ENCODE measurements at regions not wholly inside any gene's neighbourhood (a gene's known extent, or its start where the extent isn't known, plus 50 kb on each side); places are given as distances from the start of the nearest gene placed in this dataset.

DNA sequence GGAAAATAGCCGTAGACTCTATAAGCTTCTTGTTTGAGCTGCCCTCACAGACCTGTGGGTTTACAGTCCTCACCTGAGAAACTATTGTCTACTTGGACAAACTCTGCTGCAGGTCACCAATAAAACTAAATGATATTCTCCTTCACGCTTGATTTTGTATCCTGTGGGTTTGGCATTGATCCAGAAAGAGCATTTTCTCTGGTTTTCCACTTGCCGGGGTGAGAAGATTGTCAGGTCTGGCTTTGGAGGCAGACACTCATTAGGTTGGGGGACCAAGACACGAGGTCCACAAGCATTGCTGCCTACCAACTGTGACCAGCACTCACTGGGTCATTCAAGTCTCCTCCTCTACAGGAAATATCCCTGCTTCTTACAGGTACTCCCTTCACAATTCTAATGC, 68.5 kb downstream of the CDC14C start:
- Mint-ChIP-seq H3K4me1 (peaks cover 10% of the 10 kb centered on the region), H3K4me3 (no peak overlapping the region), H3K9me3 (peaks cover 36% of the 10 kb centered on the region), H3K27ac (no peak overlapping the region), H3K27me3 (ENCODE audit: low read depth) (no peaks in the 10 kb centered on the region), H3K36me3 (no peaks in the 10 kb centered on the region)
- CTCF ChIA-PET: interaction anchor here (2.4 kb wide), 1 partner anchor 9 kb away, joined by 11 read pairs; no protein-coding TSS in a partner anchor
- POLR2A ChIA-PET: no interaction called here
- TF ChIP-seq ZNF396 (CRISPR knock-in tag; IDR thresholded peaks at IDR 0.05; ENCODE audit: borderline replicate concordance): no peak
- TF ChIP-seq, protein P1, sequence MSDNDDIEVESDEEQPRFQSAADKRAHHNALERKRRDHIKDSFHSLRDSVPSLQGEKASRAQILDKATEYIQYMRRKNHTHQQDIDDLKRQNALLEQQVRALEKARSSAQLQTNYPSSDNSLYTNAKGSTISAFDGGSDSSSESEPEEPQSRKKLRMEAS (CRISPR knock-in tag; IDR thresholded peaks at IDR 0.05): no peak
- TF ChIP-seq, protein P2, sequence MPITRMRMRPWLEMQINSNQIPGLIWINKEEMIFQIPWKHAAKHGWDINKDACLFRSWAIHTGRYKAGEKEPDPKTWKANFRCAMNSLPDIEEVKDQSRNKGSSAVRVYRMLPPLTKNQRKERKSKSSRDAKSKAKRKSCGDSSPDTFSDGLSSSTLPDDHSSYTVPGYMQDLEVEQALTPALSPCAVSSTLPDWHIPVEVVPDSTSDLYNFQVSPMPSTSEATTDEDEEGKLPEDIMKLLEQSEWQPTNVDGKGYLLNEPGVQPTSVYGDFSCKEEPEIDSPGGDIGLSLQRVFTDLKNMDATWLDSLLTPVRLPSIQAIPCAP (CRISPR knock-in tag; IDR thresholded peaks at IDR 0.05): no peak
- TF ChIP-seq TP53 (CRISPR knock-in tag; IDR thresholded peaks at IDR 0.05): no peak
- TF ChIP-seq NFE2L1 (CRISPR knock-in tag; IDR thresholded peaks at IDR 0.05): no peak
- TF ChIP-seq RORB (CRISPR knock-in tag; IDR thresholded peaks at IDR 0.05): no peak
- ATAC-seq (no peak), DNase-seq (ENCODE audit: low spot score) (no peak)

GRCh38 chr7:49001610-49002033, 77.3 kb downstream of the CDC14C start:
- peaks cover 25% of the 10 kb centered on the region for H3K36me3 Mint-ChIP-seq
- ChIA-PET POLR2A (interaction anchor here (0.5 kb wide), 1 partner anchor 97 kb away, joined by 4 read pairs; no protein-coding TSS in a partner anchor), CTCF (interaction anchor here (0.6 to 2.8 kb wide), 39 partner anchors 9 to 851 kb away, joined by 3 to 56 read pairs (median 5); no protein-coding TSS in a partner anchor)
- ATAC-seq (peak; percentile 99), DNase-seq (ENCODE audit: low spot score) (peak; percentile 68)
- H3K4me1 Mint-ChIP-seq: peaks cover 14% of the 10 kb centered on the region
- peaks cover 24% of the 10 kb centered on the region for H3K9me3 Mint-ChIP-seq
- 0 out of 2 replicates have a peak overlapping the region, but pooled peaks have one; percentile 69 for H3K27ac Mint-ChIP-seq
- H3K27me3 Mint-ChIP-seq (ENCODE audit: low read depth): peaks cover 9% of the 10 kb centered on the region; the same call in 1 of the 2 replicates
- no peak overlapping the region for H3K4me3 Mint-ChIP-seq
- TF ChIP-seq, protein P3, sequence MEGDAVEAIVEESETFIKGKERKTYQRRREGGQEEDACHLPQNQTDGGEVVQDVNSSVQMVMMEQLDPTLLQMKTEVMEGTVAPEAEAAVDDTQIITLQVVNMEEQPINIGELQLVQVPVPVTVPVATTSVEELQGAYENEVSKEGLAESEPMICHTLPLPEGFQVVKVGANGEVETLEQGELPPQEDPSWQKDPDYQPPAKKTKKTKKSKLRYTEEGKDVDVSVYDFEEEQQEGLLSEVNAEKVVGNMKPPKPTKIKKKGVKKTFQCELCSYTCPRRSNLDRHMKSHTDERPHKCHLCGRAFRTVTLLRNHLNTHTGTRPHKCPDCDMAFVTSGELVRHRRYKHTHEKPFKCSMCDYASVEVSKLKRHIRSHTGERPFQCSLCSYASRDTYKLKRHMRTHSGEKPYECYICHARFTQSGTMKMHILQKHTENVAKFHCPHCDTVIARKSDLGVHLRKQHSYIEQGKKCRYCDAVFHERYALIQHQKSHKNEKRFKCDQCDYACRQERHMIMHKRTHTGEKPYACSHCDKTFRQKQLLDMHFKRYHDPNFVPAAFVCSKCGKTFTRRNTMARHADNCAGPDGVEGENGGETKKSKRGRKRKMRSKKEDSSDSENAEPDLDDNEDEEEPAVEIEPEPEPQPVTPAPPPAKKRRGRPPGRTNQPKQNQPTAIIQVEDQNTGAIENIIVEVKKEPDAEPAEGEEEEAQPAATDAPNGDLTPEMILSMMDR (IDR thresholded peaks at IDR 0.05): peak; percentile 69
- no peak for TF ChIP-seq TEAD4 (CRISPR knock-in tag; IDR thresholded peaks at IDR 0.05)
- TF ChIP-seq, protein P4, sequence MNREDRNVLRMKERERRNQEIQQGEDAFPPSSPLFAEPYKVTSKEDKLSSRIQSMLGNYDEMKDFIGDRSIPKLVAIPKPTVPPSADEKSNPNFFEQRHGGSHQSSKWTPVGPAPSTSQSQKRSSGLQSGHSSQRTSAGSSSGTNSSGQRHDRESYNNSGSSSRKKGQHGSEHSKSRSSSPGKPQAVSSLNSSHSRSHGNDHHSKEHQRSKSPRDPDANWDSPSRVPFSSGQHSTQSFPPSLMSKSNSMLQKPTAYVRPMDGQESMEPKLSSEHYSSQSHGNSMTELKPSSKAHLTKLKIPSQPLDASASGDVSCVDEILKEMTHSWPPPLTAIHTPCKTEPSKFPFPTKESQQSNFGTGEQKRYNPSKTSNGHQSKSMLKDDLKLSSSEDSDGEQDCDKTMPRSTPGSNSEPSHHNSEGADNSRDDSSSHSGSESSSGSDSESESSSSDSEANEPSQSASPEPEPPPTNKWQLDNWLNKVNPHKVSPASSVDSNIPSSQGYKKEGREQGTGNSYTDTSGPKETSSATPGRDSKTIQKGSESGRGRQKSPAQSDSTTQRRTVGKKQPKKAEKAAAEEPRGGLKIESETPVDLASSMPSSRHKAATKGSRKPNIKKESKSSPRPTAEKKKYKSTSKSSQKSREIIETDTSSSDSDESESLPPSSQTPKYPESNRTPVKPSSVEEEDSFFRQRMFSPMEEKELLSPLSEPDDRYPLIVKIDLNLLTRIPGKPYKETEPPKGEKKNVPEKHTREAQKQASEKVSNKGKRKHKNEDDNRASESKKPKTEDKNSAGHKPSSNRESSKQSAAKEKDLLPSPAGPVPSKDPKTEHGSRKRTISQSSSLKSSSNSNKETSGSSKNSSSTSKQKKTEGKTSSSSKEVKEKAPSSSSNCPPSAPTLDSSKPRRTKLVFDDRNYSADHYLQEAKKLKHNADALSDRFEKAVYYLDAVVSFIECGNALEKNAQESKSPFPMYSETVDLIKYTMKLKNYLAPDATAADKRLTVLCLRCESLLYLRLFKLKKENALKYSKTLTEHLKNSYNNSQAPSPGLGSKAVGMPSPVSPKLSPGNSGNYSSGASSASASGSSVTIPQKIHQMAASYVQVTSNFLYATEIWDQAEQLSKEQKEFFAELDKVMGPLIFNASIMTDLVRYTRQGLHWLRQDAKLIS (CRISPR knock-in tag; IDR thresholded peaks at IDR 0.05; ENCODE audit: borderline replicate concordance): 0 out of 2 replicates have a peak, but pooled peaks have one; percentile 63
- TF ChIP-seq, protein P5, sequence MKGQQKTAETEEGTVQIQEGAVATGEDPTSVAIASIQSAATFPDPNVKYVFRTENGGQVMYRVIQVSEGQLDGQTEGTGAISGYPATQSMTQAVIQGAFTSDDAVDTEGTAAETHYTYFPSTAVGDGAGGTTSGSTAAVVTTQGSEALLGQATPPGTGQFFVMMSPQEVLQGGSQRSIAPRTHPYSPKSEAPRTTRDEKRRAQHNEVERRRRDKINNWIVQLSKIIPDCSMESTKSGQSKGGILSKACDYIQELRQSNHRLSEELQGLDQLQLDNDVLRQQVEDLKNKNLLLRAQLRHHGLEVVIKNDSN (CRISPR knock-in tag; IDR thresholded peaks at IDR 0.05): no peak
- TF ChIP-seq CBFB (CRISPR knock-in tag; IDR thresholded peaks at IDR 0.05; ENCODE audit: low read depth): no peak
- TF ChIP-seq ZNF232 (CRISPR knock-in tag; IDR thresholded peaks at IDR 0.05): no peak
- no peak for TF ChIP-seq ZNF219 (CRISPR knock-in tag; IDR thresholded peaks at IDR 0.05; ENCODE audit: borderline replicate concordance)
- TF ChIP-seq CDX4 (CRISPR knock-in tag; IDR thresholded peaks at IDR 0.05; ENCODE audit: borderline replicate concordance): no peak
- TF ChIP-seq, protein P6, sequence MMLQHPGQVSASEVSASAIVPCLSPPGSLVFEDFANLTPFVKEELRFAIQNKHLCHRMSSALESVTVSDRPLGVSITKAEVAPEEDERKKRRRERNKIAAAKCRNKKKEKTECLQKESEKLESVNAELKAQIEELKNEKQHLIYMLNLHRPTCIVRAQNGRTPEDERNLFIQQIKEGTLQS (CRISPR knock-in tag; conservative IDR thresholded peaks at IDR 0.05): no peak
- TF ChIP-seq RELA (CRISPR knock-in tag; IDR thresholded peaks at IDR 0.05; ENCODE audit: borderline replicate concordance): no peak
- no peak for TF ChIP-seq NR1H2 (CRISPR knock-in tag; IDR thresholded peaks at IDR 0.05)
- no peak for TF ChIP-seq ZNF317 (CRISPR knock-in tag; IDR thresholded peaks at IDR 0.05; ENCODE audit: borderline replicate concordance, low read depth)
- TF ChIP-seq ZNF423 (CRISPR knock-in tag; IDR thresholded peaks at IDR 0.05): peak; percentile 43; the same call in 1 of the 2 replicates
- TF ChIP-seq, protein P7, sequence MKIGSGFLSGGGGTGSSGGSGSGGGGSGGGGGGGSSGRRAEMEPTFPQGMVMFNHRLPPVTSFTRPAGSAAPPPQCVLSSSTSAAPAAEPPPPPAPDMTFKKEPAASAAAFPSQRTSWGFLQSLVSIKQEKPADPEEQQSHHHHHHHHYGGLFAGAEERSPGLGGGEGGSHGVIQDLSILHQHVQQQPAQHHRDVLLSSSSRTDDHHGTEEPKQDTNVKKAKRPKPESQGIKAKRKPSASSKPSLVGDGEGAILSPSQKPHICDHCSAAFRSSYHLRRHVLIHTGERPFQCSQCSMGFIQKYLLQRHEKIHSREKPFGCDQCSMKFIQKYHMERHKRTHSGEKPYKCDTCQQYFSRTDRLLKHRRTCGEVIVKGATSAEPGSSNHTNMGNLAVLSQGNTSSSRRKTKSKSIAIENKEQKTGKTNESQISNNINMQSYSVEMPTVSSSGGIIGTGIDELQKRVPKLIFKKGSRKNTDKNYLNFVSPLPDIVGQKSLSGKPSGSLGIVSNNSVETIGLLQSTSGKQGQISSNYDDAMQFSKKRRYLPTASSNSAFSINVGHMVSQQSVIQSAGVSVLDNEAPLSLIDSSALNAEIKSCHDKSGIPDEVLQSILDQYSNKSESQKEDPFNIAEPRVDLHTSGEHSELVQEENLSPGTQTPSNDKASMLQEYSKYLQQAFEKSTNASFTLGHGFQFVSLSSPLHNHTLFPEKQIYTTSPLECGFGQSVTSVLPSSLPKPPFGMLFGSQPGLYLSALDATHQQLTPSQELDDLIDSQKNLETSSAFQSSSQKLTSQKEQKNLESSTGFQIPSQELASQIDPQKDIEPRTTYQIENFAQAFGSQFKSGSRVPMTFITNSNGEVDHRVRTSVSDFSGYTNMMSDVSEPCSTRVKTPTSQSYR (CRISPR knock-in tag; IDR thresholded peaks at IDR 0.05): peak; percentile 34; the same call in 1 of the 2 replicates
- TF ChIP-seq, protein P8, sequence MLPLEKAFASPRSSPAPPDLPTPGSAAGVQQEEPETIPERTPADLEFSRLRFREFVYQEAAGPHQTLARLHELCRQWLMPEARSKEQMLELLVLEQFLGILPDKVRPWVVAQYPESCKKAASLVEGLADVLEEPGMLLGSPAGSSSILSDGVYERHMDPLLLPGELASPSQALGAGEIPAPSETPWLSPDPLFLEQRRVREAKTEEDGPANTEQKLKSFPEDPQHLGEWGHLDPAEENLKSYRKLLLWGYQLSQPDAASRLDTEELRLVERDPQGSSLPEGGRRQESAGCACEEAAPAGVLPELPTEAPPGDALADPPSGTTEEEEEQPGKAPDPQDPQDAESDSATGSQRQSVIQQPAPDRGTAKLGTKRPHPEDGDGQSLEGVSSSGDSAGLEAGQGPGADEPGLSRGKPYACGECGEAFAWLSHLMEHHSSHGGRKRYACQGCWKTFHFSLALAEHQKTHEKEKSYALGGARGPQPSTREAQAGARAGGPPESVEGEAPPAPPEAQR (CRISPR knock-in tag; IDR thresholded peaks at IDR 0.05): peak; percentile 66; the same call in 1 of the 2 replicates
- peak; percentile 49; the same call in 1 of the 2 replicates for TF ChIP-seq TEAD1 (CRISPR knock-in tag; IDR thresholded peaks at IDR 0.05)
- TF ChIP-seq GTF2I (CRISPR knock-in tag; conservative IDR thresholded peaks at IDR 0.05): no peak
